NCI-H1092 (cell line): ENCODE measurements at regions not wholly inside any gene's neighbourhood (a gene's known extent, or its start where the extent isn't known, plus 50 kb on each side); places are given as distances from the start of the nearest gene placed in this dataset.

Experiments
- DNase-seq: peaks from one replicate; lab custom pipeline; 2025; lab: John Stamatoyannopoulos, UW

DNA sequence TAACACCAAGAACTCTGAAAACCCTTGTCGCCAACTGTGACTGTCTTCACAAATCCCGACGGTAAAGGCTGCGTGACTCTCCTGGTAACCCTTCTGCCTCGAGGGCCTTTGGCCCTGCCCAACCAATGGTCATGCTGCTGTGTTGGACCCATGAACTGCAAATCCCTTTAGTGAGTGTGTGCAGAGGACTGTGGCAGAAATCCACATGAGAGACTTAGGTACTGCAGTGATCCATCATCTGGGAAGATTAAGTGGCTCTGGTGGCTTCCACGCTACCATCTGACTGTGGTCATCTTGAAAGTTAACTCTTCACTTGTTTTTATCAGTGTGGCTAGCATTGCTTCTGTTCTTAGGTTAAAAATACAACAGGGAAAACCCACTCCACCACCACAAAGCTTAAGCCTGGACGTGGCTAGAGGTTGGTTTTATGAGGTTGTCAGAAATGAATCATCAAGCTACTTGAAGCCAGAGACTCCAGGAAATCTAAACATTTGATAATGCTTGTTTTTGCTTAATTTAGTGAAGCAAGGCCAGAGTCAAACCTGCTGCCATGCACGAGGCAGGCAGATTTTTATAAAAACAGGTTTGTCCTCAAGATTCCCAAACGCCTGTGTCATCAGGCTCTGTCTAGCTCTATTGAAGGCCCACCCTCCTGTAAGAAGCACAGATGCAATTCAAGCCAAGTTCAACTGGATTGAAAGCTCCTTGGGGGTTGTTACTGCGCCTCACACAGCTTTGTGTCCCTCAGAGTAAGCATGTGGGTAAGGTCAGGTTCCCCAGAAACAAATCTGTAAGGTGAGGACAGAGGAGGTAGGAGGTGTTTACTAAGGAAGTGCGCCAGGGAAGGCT, 52.7 kb upstream of the ERCC6L2 start:
- no peak for DNase-seq

DNA sequence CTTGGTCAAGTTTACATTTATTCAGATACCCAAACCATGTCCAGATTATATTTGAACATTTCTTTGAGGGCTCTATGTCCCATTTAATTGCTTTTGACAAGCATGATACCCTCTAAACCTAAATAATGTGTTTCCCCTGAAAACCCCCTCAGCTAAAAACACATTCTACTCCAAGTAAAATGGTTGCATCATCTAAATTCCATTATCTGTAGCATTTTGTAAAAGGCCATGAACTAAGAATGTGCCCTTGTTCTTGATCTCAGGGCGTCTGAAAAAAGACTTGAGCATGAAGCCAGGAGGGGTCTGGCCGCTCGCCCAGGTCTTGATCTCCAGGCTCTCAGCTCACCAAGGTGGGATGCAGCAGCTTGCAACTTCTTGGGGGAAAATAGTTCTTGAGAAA, 53.5 kb upstream of the ERCC6L2 start:
- no peak for DNase-seq

DNA sequence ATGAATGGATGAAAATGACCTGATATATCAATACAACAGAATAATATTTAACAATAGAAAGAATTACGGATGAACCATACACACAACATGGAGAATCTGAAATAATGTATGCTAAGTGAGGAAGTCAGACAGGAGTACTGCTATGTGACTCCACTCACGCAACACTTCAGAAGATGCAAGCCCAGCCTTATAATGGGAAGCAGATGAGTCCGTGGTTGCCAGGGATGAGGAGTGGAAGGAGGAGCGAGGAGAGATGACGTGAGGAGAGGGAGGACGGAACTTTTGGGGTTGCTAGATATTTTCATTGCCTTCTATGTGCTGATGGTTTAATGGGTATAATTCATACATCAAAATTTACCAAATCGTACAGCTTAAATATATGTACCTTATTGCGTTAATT, 55.4 kb upstream of the ERCC6L2 start:
- no peak for DNase-seq

DNA sequence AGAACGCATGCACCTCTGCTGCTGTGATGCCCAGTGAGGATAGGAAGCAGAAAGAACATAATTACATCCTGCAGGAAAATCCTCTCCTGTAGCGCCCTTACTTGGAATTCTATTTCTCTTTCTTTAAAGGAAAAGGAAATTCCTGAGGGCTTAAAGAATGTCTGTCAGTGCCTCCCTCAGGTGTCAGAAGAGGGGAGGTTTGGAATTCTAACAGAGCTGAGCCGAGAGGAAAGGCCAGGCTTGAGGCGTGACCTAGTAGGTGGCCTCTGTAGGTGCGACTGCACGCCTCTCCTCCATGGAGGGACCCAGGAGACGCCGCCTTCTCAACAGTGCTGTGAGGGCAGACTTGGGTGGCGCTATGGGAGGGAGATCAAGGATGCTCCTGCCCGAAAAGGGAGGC, 55.9 kb upstream of the ERCC6L2 start:
- DNase-seq: no peak

DNA sequence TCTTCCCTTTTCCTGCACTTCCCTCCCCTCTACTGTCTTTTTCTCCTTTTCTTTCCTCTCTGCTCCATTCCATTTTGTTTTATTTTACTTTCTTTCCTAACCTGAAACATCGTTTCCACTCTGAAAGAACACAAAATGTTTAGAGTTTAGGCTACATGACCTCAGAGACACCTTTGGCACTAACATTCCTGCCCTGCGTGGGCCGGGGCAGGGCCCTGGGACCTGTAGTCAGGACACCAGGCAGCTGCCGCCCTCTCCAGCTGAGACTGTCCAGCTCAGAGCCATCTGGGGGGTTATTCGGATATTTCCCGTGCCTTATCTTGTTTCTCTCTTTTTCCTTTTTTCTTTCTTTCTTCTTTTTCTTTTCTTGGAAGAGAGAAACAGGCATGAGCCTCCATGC, 58.3 kb upstream of the ERCC6L2 start:
- DNase-seq: no peak

GRCh38 chr9:95816716-95817115, 58.8 kb upstream of the ERCC6L2 start:
- DNase-seq: no peak

GRCh38 chr9:95815961-95816360, 59.5 kb upstream of the ERCC6L2 start:
- DNase-seq: no peak

- no peak for DNase-seq
Observed at GRCh38 chr9:95815133-95815532, 60.4 kb upstream of the ERCC6L2 start.

GRCh38 chr9:95813923-95814322, 61.6 kb upstream of the ERCC6L2 start:
- no peak for DNase-seq

DNA sequence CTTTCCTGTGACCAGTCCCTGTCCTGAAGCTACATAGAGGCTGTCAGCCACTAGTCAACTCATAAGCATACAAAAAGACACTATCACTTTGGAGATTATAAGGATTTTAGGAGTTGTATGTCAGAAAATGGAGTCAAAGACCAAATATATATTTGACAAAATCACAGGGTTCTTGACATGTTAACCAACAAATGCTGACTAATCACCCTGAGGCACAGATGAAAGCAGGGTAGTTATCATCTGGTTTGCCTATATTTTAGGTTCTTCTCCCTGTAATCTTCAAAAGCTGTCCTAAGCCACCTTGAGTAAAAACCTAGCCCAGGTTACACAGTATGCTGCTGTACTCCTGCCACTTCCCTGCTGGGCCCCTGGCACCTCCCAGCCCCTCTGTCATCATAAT, 64.7 kb upstream of the ERCC6L2 start:
- DNase-seq: no peak

GRCh38 chr9:95810133-95810532, 65.4 kb upstream of the ERCC6L2 start:
- no peak for DNase-seq

DNA sequence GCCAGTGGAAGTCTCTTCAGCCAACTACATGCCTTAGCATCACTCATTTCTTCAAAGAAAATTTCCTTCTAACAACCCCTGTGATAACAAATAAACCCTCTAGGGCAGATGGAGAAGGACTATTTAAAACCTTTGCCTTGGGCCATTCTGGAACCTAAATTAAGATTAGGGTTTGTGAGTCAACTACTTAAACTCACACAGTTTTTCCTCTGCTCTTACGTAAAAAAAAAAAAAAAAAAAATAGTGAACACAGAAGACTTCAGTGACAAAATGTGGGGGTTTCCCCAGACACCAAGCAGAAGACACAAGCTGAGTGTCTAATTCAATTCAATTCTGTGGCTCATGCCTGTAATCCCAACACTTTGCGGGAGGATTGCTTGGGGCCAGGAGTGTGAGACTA, 65.8 kb upstream of the ERCC6L2 start:
- no peak for DNase-seq

DNA sequence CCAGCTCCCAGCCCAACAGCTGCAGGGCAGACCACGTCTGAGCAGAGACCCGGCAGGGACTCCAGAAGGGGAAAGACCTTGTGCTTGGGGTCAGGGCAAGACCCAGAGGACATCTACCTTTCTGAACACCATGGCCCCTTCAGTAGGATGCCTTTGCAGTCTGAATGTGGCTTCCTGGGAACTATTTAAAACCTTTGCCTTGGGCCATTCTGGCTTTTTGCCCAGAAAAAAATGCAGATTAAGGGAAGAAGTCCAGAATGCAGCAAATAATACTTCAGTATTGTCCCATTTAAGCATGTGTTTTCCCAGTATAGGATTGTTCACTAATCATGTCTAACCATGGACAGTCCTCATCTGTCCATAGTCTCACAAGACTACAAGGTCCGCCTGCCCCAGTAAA, 67.5 kb upstream of the ERCC6L2 start:
- no peak for DNase-seq

DNA sequence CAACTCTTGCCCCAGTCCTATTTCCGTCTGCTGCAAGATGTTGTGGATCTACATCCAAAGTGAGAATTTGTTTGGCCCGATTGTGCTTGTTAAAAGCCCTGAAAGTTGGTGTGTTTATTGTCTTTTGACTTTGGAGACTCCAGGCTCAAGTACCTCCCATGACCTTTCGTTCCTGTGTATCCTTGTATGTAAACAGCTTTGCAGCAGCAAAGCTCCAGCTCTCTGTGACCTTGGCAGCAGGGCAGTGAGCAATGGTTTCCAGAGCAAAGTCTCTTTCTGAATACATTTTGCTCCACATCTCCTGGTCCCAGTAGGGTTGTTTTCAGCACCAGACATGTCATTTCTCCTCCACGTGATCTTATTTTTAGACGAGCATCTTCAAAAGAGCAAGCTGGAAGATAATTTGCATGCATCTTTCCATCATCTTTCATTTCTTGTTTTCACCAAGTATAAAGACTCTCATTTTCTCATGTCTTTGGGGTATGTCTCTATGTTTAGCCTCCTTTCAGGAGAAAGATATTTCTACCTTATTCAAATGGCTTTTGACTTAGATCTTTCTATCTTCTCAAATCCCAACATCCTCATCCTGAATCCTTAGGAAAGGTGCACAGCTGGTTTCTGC, 68.1 kb upstream of the ERCC6L2 start:
- DNase-seq: no peak

GRCh38 chr9:95803197-95803596, 72.3 kb upstream of the ERCC6L2 start:
- no peak for DNase-seq

GRCh38 chr9:95801797-95802196, 73.7 kb upstream of the ERCC6L2 start:
- DNase-seq: no peak

GRCh38 chr9:95796029-95796428, 79.5 kb upstream of the ERCC6L2 start:
- DNase-seq: peak; percentile 95

DNA sequence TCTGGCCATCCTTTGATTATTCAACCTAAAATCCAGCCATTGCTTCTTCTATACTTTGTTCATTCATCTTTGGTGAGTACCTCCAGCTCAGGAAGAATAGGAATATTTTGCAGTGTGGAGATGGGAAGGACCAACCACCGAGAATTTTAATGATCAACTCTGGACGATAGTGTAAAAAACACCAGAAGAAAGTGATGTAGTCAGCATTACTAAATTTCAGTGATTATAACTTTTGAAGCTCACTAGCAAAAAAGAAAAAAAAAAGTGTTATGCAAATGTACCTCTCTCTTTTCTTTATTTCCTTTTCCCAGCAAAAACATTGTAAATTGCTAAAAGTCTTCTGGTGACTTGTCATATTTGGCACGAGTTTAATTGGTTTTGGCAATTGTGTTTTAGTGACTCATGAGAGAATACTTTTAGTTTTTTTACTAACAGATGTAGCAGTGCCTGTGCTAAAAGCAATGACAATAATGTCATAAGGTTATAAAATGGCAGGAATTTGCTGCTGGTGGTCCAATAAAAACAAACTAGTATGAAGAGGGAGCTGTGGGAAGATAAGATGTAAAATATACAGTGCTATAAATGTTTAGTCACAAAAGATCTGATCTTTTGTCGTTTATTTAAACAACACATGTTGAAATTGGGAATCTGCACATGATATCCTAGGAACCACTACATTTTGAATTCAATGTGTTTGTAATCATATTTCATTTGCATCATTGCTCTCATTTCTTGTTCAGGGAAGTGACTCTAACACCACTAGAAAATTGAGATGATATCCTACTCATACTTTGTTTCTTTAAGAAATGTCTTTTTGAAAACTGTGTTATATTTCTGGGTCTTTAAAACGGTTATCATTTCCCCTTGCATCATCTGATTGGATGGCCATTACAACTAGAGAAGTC, 81.3 kb upstream of the ERCC6L2 start:
- DNase-seq: no peak

DNA sequence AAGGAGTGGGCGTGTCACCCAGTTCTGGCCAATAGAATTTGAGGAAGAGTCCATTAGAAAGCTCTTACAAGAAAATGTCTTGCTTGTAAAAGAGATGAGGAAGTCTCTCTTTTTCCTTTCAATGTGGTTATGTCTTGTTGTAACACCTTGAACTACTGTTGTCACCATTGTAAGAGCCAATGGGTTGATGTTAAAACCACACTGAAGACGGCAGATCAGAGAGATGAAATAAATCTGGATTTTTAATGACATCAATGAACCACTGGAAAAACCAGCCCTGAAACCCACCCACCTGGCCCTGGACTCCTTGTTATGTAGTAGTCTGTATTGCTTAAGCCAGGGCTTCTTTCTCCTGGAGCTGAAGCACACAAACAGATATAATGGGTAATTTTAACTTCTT, 83.8 kb upstream of the ERCC6L2 start:
- no peak for DNase-seq

DNA sequence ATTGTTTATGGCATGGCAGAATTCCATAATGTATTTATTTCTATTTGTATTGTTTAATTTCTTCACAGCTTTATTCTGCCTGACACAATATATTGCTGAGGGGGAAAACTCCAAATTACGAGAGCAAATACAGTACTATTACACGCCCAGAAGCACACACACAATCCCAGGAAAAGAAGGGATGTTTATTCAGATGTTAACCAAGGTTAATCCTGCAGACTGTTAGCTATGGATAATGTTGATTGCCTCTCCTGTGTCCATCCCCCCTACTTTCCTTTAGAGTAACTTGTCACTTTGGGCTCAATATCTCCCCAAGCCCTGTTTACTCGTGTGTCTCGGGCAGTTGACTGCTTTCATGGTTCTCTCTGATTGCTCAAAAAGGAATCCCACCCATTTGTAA, 84.2 kb upstream of the ERCC6L2 start:
- no peak for DNase-seq

DNA sequence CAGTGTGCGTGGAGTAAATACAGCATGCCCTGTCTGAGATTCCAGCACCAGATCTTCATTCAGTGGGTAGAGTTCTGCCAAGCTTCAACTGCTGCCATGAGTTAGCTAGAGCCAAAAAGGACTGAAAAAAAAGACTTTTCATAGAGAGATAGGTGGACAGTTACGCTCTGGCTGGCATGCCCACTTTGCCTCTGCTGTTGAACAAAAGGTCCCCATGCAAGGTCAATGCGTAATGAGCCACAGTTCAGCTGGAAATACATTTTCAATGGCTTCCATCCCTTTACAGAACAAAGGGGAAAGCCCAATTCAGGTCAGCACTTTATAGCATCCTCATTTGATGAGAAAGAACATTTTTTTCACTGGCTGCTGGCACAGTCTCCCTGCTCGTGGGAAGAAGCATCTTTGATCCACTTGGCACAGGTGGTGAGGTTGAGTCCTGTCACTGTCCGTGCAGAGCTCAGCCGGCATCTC, 86.9 kb upstream of the ERCC6L2 start:
- DNase-seq: no peak

DNA sequence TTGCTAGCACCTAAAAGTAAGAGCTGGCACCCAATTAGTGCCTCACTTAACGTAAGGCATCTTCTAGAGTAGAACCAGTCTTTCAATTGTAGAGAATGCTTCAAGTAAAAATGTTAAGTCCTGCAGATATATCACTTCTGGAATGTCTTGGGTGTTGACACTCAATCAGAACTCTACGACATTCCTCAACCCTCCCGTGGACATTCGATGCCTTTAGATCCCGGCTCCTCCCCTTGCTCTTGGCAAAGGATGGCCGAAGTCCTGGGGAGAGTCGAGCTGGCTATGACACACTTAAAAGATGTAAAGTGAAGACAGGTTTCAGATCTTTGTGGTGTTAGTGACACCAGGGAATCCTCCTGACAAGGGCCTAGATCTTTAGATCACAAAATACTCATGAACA, 87.5 kb upstream of the ERCC6L2 start:
- DNase-seq: no peak

DNA sequence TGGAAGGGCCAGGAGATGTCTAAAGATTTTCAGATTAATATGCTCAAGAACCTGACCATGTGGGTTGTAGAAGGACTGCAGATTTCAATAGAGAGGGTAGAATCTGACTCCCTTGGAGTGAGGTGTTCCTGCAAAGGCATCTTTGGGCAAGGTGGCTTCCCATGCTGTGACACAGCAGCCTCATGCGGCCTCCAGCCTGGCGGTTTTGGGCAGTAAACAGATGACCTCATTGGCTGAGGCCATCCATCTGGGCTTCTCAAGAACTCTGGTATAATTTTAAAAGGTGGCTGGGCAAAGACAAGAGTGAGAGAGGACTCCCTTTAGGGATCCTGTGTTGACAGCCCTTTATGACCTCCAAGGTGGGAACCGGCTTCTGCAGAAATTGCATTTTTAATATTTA, 90.3 kb upstream of the ERCC6L2 start:
- DNase-seq: no peak
